ENCODE measurements at regions not wholly inside any gene's neighbourhood (a gene's known extent, or its start where the extent isn't known, plus 50 kb on each side); places are given as distances from the start of the nearest gene placed in this dataset.

DNA sequence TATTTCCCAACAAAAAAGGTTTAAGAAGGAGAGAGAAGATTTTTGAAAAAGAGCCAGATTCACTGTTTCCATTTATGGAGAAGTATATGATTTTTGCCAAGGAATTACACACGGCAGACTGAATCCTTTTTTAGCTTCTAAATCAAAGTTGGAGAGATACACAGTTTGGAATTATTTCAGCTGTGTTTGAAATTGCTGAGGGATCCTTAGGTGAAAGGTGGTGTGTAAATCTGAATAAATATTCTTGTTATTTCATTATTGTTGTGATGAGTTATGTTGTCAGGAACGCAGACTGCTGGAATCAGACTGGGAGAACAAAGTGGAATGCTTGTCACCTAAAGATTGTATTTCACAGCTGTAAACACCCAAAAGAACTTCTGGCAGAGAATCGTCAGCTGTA lies 168.5 kb upstream of the AKIRIN2 start:
- Histone ChIP-seq H3K4me3 (ENCODE audit: low read depth, low read length) (no peak overlapping the region), H3K36me3 (ENCODE audit: control insufficient read depth in 1 of 2, insufficient read depth in 2 of 2, low read length in 2 of 2) (no peaks in the 10 kb centered on the region), H2AK5ac (ENCODE audit: low read length) (no peak overlapping the region), H3K4ac (ENCODE audit: low read depth, low read length) (no peak overlapping the region), H4K12ac (ENCODE audit: low read depth, low read length) (no peak overlapping the region), H2BK12ac (ENCODE audit: low read length) (no peak overlapping the region), H3K79me2 (ENCODE audit: control insufficient read depth, insufficient read depth, low read length, poor library complexity) (no peaks in the 10 kb centered on the region), H2BK5ac (ENCODE audit: low read depth, low read length, poor library complexity) (no peak overlapping the region), H3K23ac (ENCODE audit: low read length) (no peak overlapping the region), H4K91ac (ENCODE audit: low read depth, low read length) (no peak overlapping the region), H3K9me3 (ENCODE audit: insufficient read depth, low read depth, low read length) (no peaks in the 10 kb centered on the region), H3K18ac (ENCODE audit: low read length) (no peak overlapping the region), H3K4me1 (ENCODE audit: control insufficient read depth in 1 of 2, insufficient read depth in 2 of 2, low read length in 2 of 2) (no peaks in the 10 kb centered on the region), H3K79me1 (ENCODE audit: low read length) (no peaks in the 10 kb centered on the region), H4K8ac (ENCODE audit: low read depth, low read length) (no peak overlapping the region), H3K9ac (ENCODE audit: low read length) (no peak overlapping the region), H3K27ac (ENCODE audit: low read depth, low read length) (no peak overlapping the region), H3K14ac (ENCODE audit: low read length) (no peak overlapping the region), H3K4me2 (ENCODE audit: low read length) (no peak overlapping the region), H3K27me3 (ENCODE audit: insufficient read depth, low read length) (no peaks in the 10 kb centered on the region), H2AFZ (ENCODE audit: insufficient read depth, low read length, poor library complexity) (no peak overlapping the region), H2BK120ac (ENCODE audit: insufficient read depth, low read length, poor library complexity) (no peak overlapping the region)
- no CpG with 5 or more reads among the region's 3 CpGs for WGBS (ENCODE audit: extremely low coverage, insufficient coverage, insufficient read length)
- DNase-seq = peak; percentile 22 to 81

DNA sequence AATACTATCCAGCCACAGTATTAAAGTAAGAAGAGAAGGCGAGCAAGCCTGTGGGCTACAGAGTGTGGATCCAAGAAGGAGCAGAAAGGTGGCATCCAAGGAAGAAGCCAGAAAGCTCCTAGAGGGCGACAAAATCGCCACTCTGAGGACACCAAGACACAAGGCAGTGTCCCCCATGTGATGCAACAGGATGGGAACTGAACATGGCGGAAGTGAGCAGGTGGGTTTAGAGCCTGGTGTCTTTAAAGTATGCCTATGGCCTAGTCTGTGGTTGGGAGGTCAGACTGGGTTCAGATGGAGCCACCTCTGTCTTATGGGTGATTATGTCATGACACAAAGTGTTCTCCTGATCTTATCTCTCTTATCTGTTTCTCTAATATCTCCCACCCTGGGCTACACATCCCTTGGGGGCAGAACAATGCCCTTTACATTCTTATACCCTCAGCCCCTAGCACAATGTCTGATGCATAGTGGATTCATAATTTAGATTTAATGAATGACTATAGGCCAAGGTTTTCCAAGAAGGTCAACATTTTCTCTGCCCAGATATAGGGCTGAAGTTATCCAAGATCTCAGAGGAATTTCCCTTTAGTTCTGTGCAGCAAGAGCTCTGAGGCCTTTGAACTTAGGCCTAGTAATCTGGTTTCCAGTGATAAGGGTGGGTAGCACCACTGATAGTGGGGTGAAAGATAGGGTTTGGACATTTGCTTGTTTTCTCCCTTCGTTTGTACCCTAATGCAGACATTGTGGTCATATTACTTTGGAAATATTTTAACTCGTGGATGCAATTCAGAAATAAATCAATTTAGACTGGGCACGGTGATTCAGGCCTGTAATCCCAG lies 167.3 kb upstream of the AKIRIN2 start:
- peak; percentile 76 to 83 for DNase-seq
- Histone ChIP-seq H3K36me3 (ENCODE audit: control insufficient read depth in 1 of 2, insufficient read depth in 2 of 2, low read length in 2 of 2) (no peaks in the 10 kb centered on the region), H3K79me1 (ENCODE audit: low read length) (no peaks in the 10 kb centered on the region), H3K4me1 (ENCODE audit: control insufficient read depth in 1 of 2, insufficient read depth in 2 of 2, low read length in 2 of 2) (no peaks in the 10 kb centered on the region), H4K8ac (ENCODE audit: low read depth, low read length) (no peak overlapping the region), H2BK5ac (ENCODE audit: low read depth, low read length, poor library complexity) (no peak overlapping the region), H4K12ac (ENCODE audit: low read depth, low read length) (no peak overlapping the region), H4K91ac (ENCODE audit: low read depth, low read length) (no peak overlapping the region), H3K4me2 (ENCODE audit: low read length) (no peak overlapping the region), H3K9me3 (ENCODE audit: insufficient read depth, low read depth, low read length) (no peaks in the 10 kb centered on the region), H3K79me2 (ENCODE audit: control insufficient read depth, insufficient read depth, low read length, poor library complexity) (no peaks in the 10 kb centered on the region), H2BK12ac (ENCODE audit: low read length) (no peak overlapping the region), H3K27ac (ENCODE audit: low read depth, low read length) (no peak overlapping the region), H3K9ac (ENCODE audit: low read length) (no peak overlapping the region), H3K18ac (ENCODE audit: low read length) (no peak overlapping the region), H3K27me3 (ENCODE audit: insufficient read depth, low read length) (no peaks in the 10 kb centered on the region), H2AFZ (ENCODE audit: insufficient read depth, low read length, poor library complexity) (no peak overlapping the region), H3K14ac (ENCODE audit: low read length) (no peak overlapping the region), H2AK5ac (ENCODE audit: low read length) (no peak overlapping the region), H2BK120ac (ENCODE audit: insufficient read depth, low read length, poor library complexity) (no peak overlapping the region), H3K4ac (ENCODE audit: low read depth, low read length) (no peak overlapping the region), H3K23ac (ENCODE audit: low read length) (no peak overlapping the region), H3K4me3 (ENCODE audit: low read depth, low read length) (no peak overlapping the region)
- WGBS (ENCODE audit: extremely low coverage, insufficient coverage, insufficient read length) = no CpG with 5 or more reads among the region's 7 CpGs

DNA sequence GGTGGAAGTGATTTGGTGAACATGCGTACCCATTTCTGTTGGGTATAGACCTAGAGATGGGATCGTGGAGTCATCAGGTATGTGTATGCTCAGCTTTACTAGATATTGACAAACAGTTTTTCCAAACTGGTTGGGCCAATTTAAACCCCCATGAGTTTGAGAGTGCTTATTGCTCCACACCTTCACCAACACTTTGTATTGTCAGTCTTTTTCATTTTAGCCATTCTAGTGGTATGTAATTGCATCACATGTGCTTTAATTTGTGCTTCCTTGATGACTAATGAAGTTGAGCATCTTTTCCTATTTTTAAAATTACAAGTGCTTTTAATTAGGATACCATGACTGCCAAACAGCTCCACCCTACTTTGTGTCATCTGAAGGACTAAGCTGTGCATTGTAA lies 158.9 kb upstream of the AKIRIN2 start:
- no peak overlapping the region for H2BK5ac ChIP-seq (ENCODE audit: low read depth, low read length, poor library complexity)
- no peak overlapping the region for H3K18ac ChIP-seq (ENCODE audit: low read length)
- no CpG with 5 or more reads among the region's 2 CpGs for WGBS (ENCODE audit: extremely low coverage, insufficient coverage, insufficient read length)
- H3K36me3 ChIP-seq (ENCODE audit: control insufficient read depth in 1 of 2, insufficient read depth in 2 of 2, low read length in 2 of 2) = no peaks in the 10 kb centered on the region
- H3K14ac ChIP-seq (ENCODE audit: low read length) = no peak overlapping the region
- H3K4me1 ChIP-seq (ENCODE audit: control insufficient read depth in 1 of 2, insufficient read depth in 2 of 2, low read length in 2 of 2) = peaks cover 0 to 3% of the 10 kb centered on the region in 2 experiments
- H3K79me2 ChIP-seq (ENCODE audit: control insufficient read depth, insufficient read depth, low read length, poor library complexity) = no peaks in the 10 kb centered on the region
- no peak overlapping the region for H3K4me2 ChIP-seq (ENCODE audit: low read length)
- no peak overlapping the region for H3K27ac ChIP-seq (ENCODE audit: low read depth, low read length)
- H3K79me1 ChIP-seq (ENCODE audit: low read length) = no peaks in the 10 kb centered on the region
- no peak overlapping the region for H2AFZ ChIP-seq (ENCODE audit: insufficient read depth, low read length, poor library complexity)
- no peak overlapping the region for H3K4ac ChIP-seq (ENCODE audit: low read depth, low read length)
- H4K12ac ChIP-seq (ENCODE audit: low read depth, low read length) = no peak overlapping the region
- no peak overlapping the region for H4K8ac ChIP-seq (ENCODE audit: low read depth, low read length)
- H3K9me3 ChIP-seq (ENCODE audit: insufficient read depth, low read depth, low read length) = no peaks in the 10 kb centered on the region
- no peak overlapping the region for H2BK120ac ChIP-seq (ENCODE audit: insufficient read depth, low read length, poor library complexity)
- H3K4me3 ChIP-seq (ENCODE audit: low read depth, low read length) = no peak overlapping the region
- H3K27me3 ChIP-seq (ENCODE audit: insufficient read depth, low read length) = no peaks in the 10 kb centered on the region
- H3K23ac ChIP-seq (ENCODE audit: low read length) = no peak overlapping the region
- DNase-seq = no peak
- H3K9ac ChIP-seq (ENCODE audit: low read length) = no peak overlapping the region
- no peak overlapping the region for H2AK5ac ChIP-seq (ENCODE audit: low read length)
- H2BK12ac ChIP-seq (ENCODE audit: low read length) = no peak overlapping the region
- no peak overlapping the region for H4K91ac ChIP-seq (ENCODE audit: low read depth, low read length)

DNA sequence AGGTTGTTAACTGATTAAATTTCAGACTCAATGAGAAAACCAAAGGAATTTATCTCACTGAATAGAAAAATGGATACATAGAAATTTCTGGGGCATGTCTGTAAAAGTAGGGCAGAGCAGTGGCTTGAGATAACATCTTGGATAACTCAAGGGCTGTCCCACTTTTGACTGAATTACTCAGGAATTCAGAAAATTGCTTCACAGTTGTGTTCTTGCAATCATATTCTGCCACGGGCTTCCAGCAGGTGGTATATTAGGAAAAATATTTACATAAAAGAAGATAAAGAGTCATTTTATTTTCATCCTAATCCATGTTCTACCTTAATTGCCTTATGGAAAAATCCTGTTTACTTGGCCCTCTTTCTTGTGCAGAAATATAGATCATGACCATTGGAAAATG lies 156.4 kb upstream of the AKIRIN2 start:
- H3K27ac ChIP-seq (ENCODE audit: low read depth, low read length) = no peak overlapping the region
- no peak overlapping the region for H3K18ac ChIP-seq (ENCODE audit: low read length)
- H2BK120ac ChIP-seq (ENCODE audit: insufficient read depth, low read length, poor library complexity) = no peak overlapping the region
- no peaks in the 10 kb centered on the region for H3K27me3 ChIP-seq (ENCODE audit: insufficient read depth, low read length)
- no peaks in the 10 kb centered on the region for H3K79me2 ChIP-seq (ENCODE audit: control insufficient read depth, insufficient read depth, low read length, poor library complexity)
- WGBS (ENCODE audit: extremely low coverage, insufficient coverage, insufficient read length) = no CpG with 5 or more reads among the region's 1 CpG
- peaks cover 0 to 3% of the 10 kb centered on the region in 2 experiments for H3K4me1 ChIP-seq (ENCODE audit: control insufficient read depth in 1 of 2, insufficient read depth in 2 of 2, low read length in 2 of 2)
- no peak overlapping the region for H2BK12ac ChIP-seq (ENCODE audit: low read length)
- no peak overlapping the region for H2BK5ac ChIP-seq (ENCODE audit: low read depth, low read length, poor library complexity)
- no peak overlapping the region for H4K91ac ChIP-seq (ENCODE audit: low read depth, low read length)
- H2AFZ ChIP-seq (ENCODE audit: insufficient read depth, low read length, poor library complexity) = no peak overlapping the region
- DNase-seq = peak; percentile 41 to 93
- no peak overlapping the region for H3K23ac ChIP-seq (ENCODE audit: low read length)
- H4K12ac ChIP-seq (ENCODE audit: low read depth, low read length) = no peak overlapping the region
- H2AK5ac ChIP-seq (ENCODE audit: low read length) = no peak overlapping the region
- no peak overlapping the region for H3K14ac ChIP-seq (ENCODE audit: low read length)
- no peaks in the 10 kb centered on the region for H3K36me3 ChIP-seq (ENCODE audit: control insufficient read depth in 1 of 2, insufficient read depth in 2 of 2, low read length in 2 of 2)
- no peak overlapping the region for H3K9ac ChIP-seq (ENCODE audit: low read length)
- H4K8ac ChIP-seq (ENCODE audit: low read depth, low read length) = no peak overlapping the region
- H3K4me3 ChIP-seq (ENCODE audit: low read depth, low read length) = no peak overlapping the region
- H3K4me2 ChIP-seq (ENCODE audit: low read length) = no peak overlapping the region
- H3K4ac ChIP-seq (ENCODE audit: low read depth, low read length) = no peak overlapping the region
- no peaks in the 10 kb centered on the region for H3K79me1 ChIP-seq (ENCODE audit: low read length)
- no peaks in the 10 kb centered on the region for H3K9me3 ChIP-seq (ENCODE audit: insufficient read depth, low read depth, low read length)
